Liver (tissue), 3 donors: ENCODE measurements at regions not wholly inside any gene's neighbourhood (a gene's known extent, or its start where the extent isn't known, plus 50 kb on each side); places are given as distances from the start of the nearest gene placed in this dataset.

ENCODE experiments used
- EGR1 ChIP-seq, 2 donors: IDR thresholded peaks; 2 replicates each; pipeline ENCODE4 v1.6.1; 2016 to 2018; ENCODE audit warnings: antibody characterized with exemption in 2 of 2, low read depth in 2 of 2
- FOXA2 ChIP-seq: IDR thresholded peaks from 2 replicates; pipeline ENCODE4 v1.6.1; 2016; ENCODE audit warnings: antibody characterized with exemption
- JUND ChIP-seq, 2 donors: IDR thresholded peaks; 2 replicates each; pipeline ENCODE4 v1.6.1; 2016; ENCODE audit warnings: antibody characterized with exemption in 2 of 2
- RAD21 ChIP-seq, 2 donors: IDR thresholded peaks; 2 replicates each; pipeline ENCODE4 v1.6.1; 2016; ENCODE audit warnings: antibody characterized with exemption in 2 of 2, mild to moderate bottlenecking in 2 of 2
- REST ChIP-seq: IDR thresholded peaks from 2 replicates; pipeline ENCODE4 v1.6.1; 2016; ENCODE audit warnings: antibody characterized with exemption, mild to moderate bottlenecking
- SP1 ChIP-seq: IDR thresholded peaks from 2 replicates; pipeline ENCODE4 v1.6.1; 2018; ENCODE audit warnings: antibody characterized with exemption, mild to moderate bottlenecking
- TAF1 ChIP-seq: conservative IDR thresholded peaks from 2 replicates; pipeline ENCODE4 v1.6.1; 2016; ENCODE audit warnings: antibody characterized with exemption, mild to moderate bottlenecking
- YY1 ChIP-seq: IDR thresholded peaks from 2 replicates; pipeline ENCODE4 v1.6.1; 2016; ENCODE audit warnings: antibody characterized with exemption, mild to moderate bottlenecking
- TF ChIP-seq, protein P1 (sequence below): fragments of 150-350 bp; IDR thresholded peaks from 2 replicates; pipeline ENCODE4 v1.5.1; 2017; ENCODE audit warnings: improper control_type of control experiment, low read depth, low read length; ENCODE audit not compliant: missing input control
- TF ChIP-seq, protein P2 (sequence below): IDR thresholded peaks from 2 replicates; pipeline ENCODE4 v1.6.1; 2016; ENCODE audit warnings: antibody characterized with exemption
- donor health status: healthy.
- donor health status: healthy.

- TF ChIP-seq, protein P1, sequence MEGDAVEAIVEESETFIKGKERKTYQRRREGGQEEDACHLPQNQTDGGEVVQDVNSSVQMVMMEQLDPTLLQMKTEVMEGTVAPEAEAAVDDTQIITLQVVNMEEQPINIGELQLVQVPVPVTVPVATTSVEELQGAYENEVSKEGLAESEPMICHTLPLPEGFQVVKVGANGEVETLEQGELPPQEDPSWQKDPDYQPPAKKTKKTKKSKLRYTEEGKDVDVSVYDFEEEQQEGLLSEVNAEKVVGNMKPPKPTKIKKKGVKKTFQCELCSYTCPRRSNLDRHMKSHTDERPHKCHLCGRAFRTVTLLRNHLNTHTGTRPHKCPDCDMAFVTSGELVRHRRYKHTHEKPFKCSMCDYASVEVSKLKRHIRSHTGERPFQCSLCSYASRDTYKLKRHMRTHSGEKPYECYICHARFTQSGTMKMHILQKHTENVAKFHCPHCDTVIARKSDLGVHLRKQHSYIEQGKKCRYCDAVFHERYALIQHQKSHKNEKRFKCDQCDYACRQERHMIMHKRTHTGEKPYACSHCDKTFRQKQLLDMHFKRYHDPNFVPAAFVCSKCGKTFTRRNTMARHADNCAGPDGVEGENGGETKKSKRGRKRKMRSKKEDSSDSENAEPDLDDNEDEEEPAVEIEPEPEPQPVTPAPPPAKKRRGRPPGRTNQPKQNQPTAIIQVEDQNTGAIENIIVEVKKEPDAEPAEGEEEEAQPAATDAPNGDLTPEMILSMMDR = no peak
- TF ChIP-seq TAF1 = no peak
- TF ChIP-seq SP1 = no peak
- no peak for TF ChIP-seq RAD21 (IDR thresholded peaks at IDR 0.05)
- TF ChIP-seq, protein P2, sequence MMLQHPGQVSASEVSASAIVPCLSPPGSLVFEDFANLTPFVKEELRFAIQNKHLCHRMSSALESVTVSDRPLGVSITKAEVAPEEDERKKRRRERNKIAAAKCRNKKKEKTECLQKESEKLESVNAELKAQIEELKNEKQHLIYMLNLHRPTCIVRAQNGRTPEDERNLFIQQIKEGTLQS = no peak
- TF ChIP-seq REST = no peak
- TF ChIP-seq YY1 = no peak
- TF ChIP-seq EGR1 (IDR thresholded peaks at IDR 0.05; ENCODE audit: low read depth in 2 of 2) = no peak
- no peak for TF ChIP-seq JUND (IDR thresholded peaks at IDR 0.05)
- TF ChIP-seq FOXA2 = no peak
These were observed 204.4 kb downstream of the TDRD15 start for GRCh38 chr2:21328177-21328576.
